HepG2 (cell line): ENCODE measurements at regions not wholly inside any gene's neighbourhood (a gene's known extent, or its start where the extent isn't known, plus 50 kb on each side); places are given as distances from the start of the nearest gene placed in this dataset.

Experiments
- ATAC-seq: fragments of 200-7000 bp; cut with Tn5 transposase; 3 replicates; pipeline ENCODE4 v1.9.1; 2020; ENCODE audit warnings: mild to moderate bottlenecking, moderate library complexity
- BruUV-seq: library from RNA; stranded (reverse); fragments of 400-500 nt; replicated peaks from 2 replicates; lab custom pipeline; 2021; lab: Mats Ljungman, UMichigan
- CTCF ChIA-PET: fragments of 300-600 bp; formaldehyde crosslinking; extraction: SDS; loops from one replicate; lab custom pipeline; 2021; ENCODE audit warnings: low total read pairs, inconsistent platforms, low intra/inter-chr PET ratio; lab: Yijun Ruan, JAX
- POLR2A ChIA-PET: fragments of 350-600 bp; sonication (Branson Sonifier 250); formaldehyde crosslinking; loops from one replicate; lab custom pipeline; 2020; ENCODE audit warnings: antibody characterized with exemption, inconsistent platforms; lab: Yijun Ruan, JAX
- DNase-seq: peaks from one replicate; pipeline ENCODE4 v3.0.0-alpha.2; 2015; ENCODE audit warnings: low spot score
- FAIRE-seq: peaks from 3 replicates; lab custom pipeline; 2011; peaks lifted over from hg19 to GRCh38; lab: Jason Lieb, UNC
- H2AFZ ChIP-seq: one replicate; pipeline ENCODE4 v1.6.1; 2011; ENCODE audit warnings: low read length, inconsistent platforms
- H3K27ac ChIP-seq: fragments of 300-600 bp; 3 replicates; pipeline ENCODE4 v1.8.0; 2011; ENCODE audit warnings: mixed run types, mild to moderate bottlenecking, mixed read lengths, low read length, inconsistent platforms; ENCODE audit not compliant: insufficient read depth; ENCODE audit errors: extremely low read length
- H3K27me3 ChIP-seq, 2 experiments: fragments of 200-600 bp in 1 of 2; 2 replicates in 1 of 2; 3 replicates in 1 of 2; pipeline versions ENCODE4 v1.6.0 to v1.8.0; 2011; ENCODE audit warnings: low read length in 2 of 2, mild to moderate bottlenecking in 2 of 2, moderate library complexity in 2 of 2, inconsistent platforms in 1 of 2; ENCODE audit not compliant: insufficient read depth in 2 of 2, control insufficient read depth in 1 of 2
- H3K36me3 ChIP-seq, 2 experiments: fragments of 200-600 bp in 1 of 2; replicated peaks in 1 of 2; 2 replicates in 1 of 2; 3 replicates in 1 of 2; pipeline versions ENCODE4 v1.5.1 to v1.8.0; 2011; ENCODE audit warnings: low read length in 2 of 2, inconsistent platforms in 1 of 2; ENCODE audit not compliant: insufficient read depth in 2 of 2, control insufficient read depth in 1 of 2
- H3K4me1 ChIP-seq: 2 replicates; pipeline ENCODE4 v1.5.1; 2012; ENCODE audit warnings: low read length, inconsistent platforms; ENCODE audit not compliant: insufficient read depth
- H3K4me2 ChIP-seq: 2 replicates; pipeline ENCODE4 v1.6.0; 2011; ENCODE audit warnings: low read depth, low read length, inconsistent platforms
- H3K4me3 ChIP-seq, 3 experiments: fragments of 200-600 bp in 1 of 3; sonication (generic), shearing (Covaris generic) in 1 of 3; replicated peaks in 1 of 3; 2 replicates each; pipeline ENCODE4 v1.5.1; 2011 to 2016; ENCODE audit warnings: low read length in 3 of 3, inconsistent platforms in 2 of 3, low read depth in 2 of 3, mild to moderate bottlenecking in 2 of 3, control low read depth in 1 of 3, mixed read lengths in 1 of 3; ENCODE audit not compliant: insufficient read depth in 1 of 3
- H3K79me2 ChIP-seq: one replicate; pipeline ENCODE4 v1.6.1; 2011; ENCODE audit warnings: low read length, inconsistent platforms; ENCODE audit not compliant: insufficient read depth
- H3K9ac ChIP-seq: 2 replicates; pipeline ENCODE4 v1.6.0; 2011; ENCODE audit warnings: mild to moderate bottlenecking, low read depth, low read length, inconsistent platforms; ENCODE audit not compliant: insufficient read depth
- H3K9me3 ChIP-seq: 2 replicates; pipeline ENCODE4 v1.5.1; 2012; ENCODE audit warnings: mild to moderate bottlenecking, low read length
- H4K20me1 ChIP-seq: 2 replicates; pipeline ENCODE4 v1.6.0; 2011; ENCODE audit warnings: inconsistent platforms, mild to moderate bottlenecking, low read length, moderate library complexity; ENCODE audit not compliant: insufficient read depth
- ETV5 ChIP-seq: IDR thresholded peaks from 2 replicates; pipeline ENCODE4 v1.6.1; 2018; ENCODE audit warnings: missing biosample characterization, missing genetic modification reagents, inconsistent platforms, borderline replicate concordance
- MZF1 ChIP-seq: sonication (generic); formaldehyde crosslinking; IDR thresholded peaks from 2 replicates; pipeline ENCODE4 v1.8.1; 2023; ENCODE audit warnings: mild to moderate bottlenecking, missing genetic modification reagents, borderline replicate concordance
- NCOA5 ChIP-seq: sonication (generic); formaldehyde crosslinking; IDR thresholded peaks from 2 replicates; pipeline ENCODE4 v1.4.0; 2020; ENCODE audit warnings: missing genetic modification reagents
- NFE2 ChIP-seq: sonication (generic); formaldehyde crosslinking; IDR thresholded peaks from 2 replicates; pipeline ENCODE4 v1.4.0; 2020; ENCODE audit warnings: missing genetic modification reagents
- NR2F6 ChIP-seq, 2 experiments: IDR thresholded peaks; 2 replicates each; pipeline ENCODE4 v1.6.1; 2016; ENCODE audit warnings: antibody characterized with exemption in 1 of 2, mild to moderate bottlenecking in 1 of 2
- PHB2 ChIP-seq: fragments of 450-650 bp; IDR thresholded peaks from 2 replicates; pipeline ENCODE4 v1.6.1; 2018; ENCODE audit not compliant: partially characterized antibody
- SP140L ChIP-seq: sonication (generic); formaldehyde crosslinking; IDR thresholded peaks from 2 replicates; pipeline ENCODE4 v1.4.0; 2020; ENCODE audit warnings: missing genetic modification reagents, borderline replicate concordance
- ZC3H13 ChIP-seq: sonication (generic); formaldehyde crosslinking; IDR thresholded peaks from 2 replicates; pipeline ENCODE4 v1.8.1; 2023; ENCODE audit warnings: mild to moderate bottlenecking, missing genetic modification reagents, moderate library complexity
- ZNF101 ChIP-seq: sonication (generic); formaldehyde crosslinking; IDR thresholded peaks from 2 replicates; pipeline ENCODE4 v1.4.0; 2020; ENCODE audit warnings: mild to moderate bottlenecking, low read depth, missing genetic modification reagents, borderline replicate concordance
- ZNF230 ChIP-seq: sonication (generic); formaldehyde crosslinking; IDR thresholded peaks from 2 replicates; pipeline ENCODE4 v1.4.0; 2020; ENCODE audit warnings: mild to moderate bottlenecking, missing genetic modification reagents
- ZNF260 ChIP-seq: sonication (generic); formaldehyde crosslinking; IDR thresholded peaks from 2 replicates; pipeline ENCODE4 v1.4.0; 2020; ENCODE audit warnings: missing genetic modification reagents, low read depth, mild to moderate bottlenecking, borderline replicate concordance
- ZNF292 ChIP-seq: sonication (generic); formaldehyde crosslinking; IDR thresholded peaks from 2 replicates; pipeline ENCODE4 v1.8.1; 2022; ENCODE audit warnings: mild to moderate bottlenecking, low read depth, missing genetic modification reagents, borderline replicate concordance
- ZNF33A ChIP-seq: sonication (generic); formaldehyde crosslinking; IDR thresholded peaks from 2 replicates; pipeline ENCODE4 v1.5.1; 2020; ENCODE audit warnings: missing genetic modification reagents, mild to moderate bottlenecking, moderate library complexity, borderline replicate concordance
- ZNF382 ChIP-seq: sonication (generic); formaldehyde crosslinking; IDR thresholded peaks from 2 replicates; pipeline ENCODE4 v1.5.0; 2020; ENCODE audit warnings: missing genetic modification reagents, mild to moderate bottlenecking, borderline replicate concordance
- ZNF563 ChIP-seq: sonication (generic); formaldehyde crosslinking; IDR thresholded peaks from 2 replicates; pipeline ENCODE4 v1.8.0; 2022; ENCODE audit warnings: mild to moderate bottlenecking, moderate library complexity, missing genetic modification reagents
- ZNF615 ChIP-seq: sonication (generic); formaldehyde crosslinking; IDR thresholded peaks from 2 replicates; pipeline ENCODE4 v1.5.0; 2020; ENCODE audit warnings: mild to moderate bottlenecking, missing genetic modification reagents, borderline replicate concordance
- ZNF674 ChIP-seq: sonication (generic); formaldehyde crosslinking; IDR thresholded peaks from 2 replicates; pipeline ENCODE4 v1.5.0; 2020; ENCODE audit warnings: low read depth, mild to moderate bottlenecking, missing genetic modification reagents
- WGBS: methylation state at CpG from one replicate; pipeline ENCODE4 v1.1.6; 2017; ENCODE audit warnings: low lambda C conversion rate; 5-methylcytosine and 5-hydroxymethylcytosine counted together
- in situ Hi-C: cut with HindIII; loops from 2 replicates; pipeline ENCODE4 v1.10.0; 2017; ENCODE audit warnings: low pct_unique_long_range_greater_than_20kb; ENCODE audit not compliant: extremely low pct_ligation_motif_present
- intact Hi-C: fragments of 100-400 bp; cut with micrococcal nuclease; formaldehyde crosslinking; loops from one replicate; pipeline ENCODE4 v1.10.0; 2022; ENCODE audit not compliant: unreplicated experiment
- TF ChIP-seq, protein P1 (sequence below): sonication (generic); formaldehyde crosslinking; IDR thresholded peaks from 2 replicates; pipeline ENCODE4 v1.8.1; 2023; ENCODE audit warnings: missing genetic modification reagents, mild to moderate bottlenecking, borderline replicate concordance
- TF ChIP-seq, protein P2 (sequence below): IDR thresholded peaks from 2 replicates; pipeline ENCODE4 v1.6.1; 2012; ENCODE audit warnings: inconsistent platforms
- TF ChIP-seq, protein P3 (sequence below): sonication (generic); formaldehyde crosslinking; IDR thresholded peaks from 2 replicates; pipeline ENCODE4 v1.5.1; 2020; ENCODE audit warnings: missing genetic modification reagents, mild to moderate bottlenecking, borderline replicate concordance

DNA sequence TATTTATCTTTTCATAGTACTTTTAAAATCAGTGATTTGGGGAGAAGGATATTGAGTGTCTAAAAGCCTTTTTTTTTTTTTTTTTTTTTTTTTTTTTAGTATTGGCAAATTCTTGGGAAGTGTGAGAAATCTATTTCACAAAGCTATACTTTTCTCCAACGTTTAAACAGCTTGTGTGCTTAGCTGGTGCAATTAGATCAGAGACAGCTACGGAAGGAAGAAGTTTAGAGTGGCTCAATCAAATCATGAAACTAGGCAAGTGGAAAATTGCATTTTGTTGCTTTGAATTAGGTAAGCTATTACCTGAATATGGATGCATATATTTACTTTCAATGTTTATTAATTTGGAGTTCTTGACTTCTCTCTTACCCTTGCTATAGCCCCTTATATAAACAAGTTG, 1001.9 kb downstream of the PDHA2 start:
- POLR2A ChIA-PET = no interaction called here
- Histone ChIP-seq H3K27ac (no peak overlapping the region), H3K27me3 (no peaks in the 10 kb centered on the region), H3K9me3 (peaks cover 13% of the 10 kb centered on the region), H2AFZ (no peak overlapping the region), H4K20me1 (no peaks in the 10 kb centered on the region), H3K4me1 (no peaks in the 10 kb centered on the region), H3K4me3 (no peak overlapping the region), H3K36me3 (no peaks in the 10 kb centered on the region), H3K9ac (no peak overlapping the region), H3K79me2 (no peaks in the 10 kb centered on the region), H3K4me2 (no peak overlapping the region)
- DNase-seq = no peak
- no peak for FAIRE-seq
- BruUV-seq = no TSS peak
- in situ Hi-C loops (no loop called here), intact Hi-C loops (no loop called here)
- ATAC-seq = no peak
- TF ChIP-seq ZNF674 (CRISPR knock-in tag) (no peak), ZNF615 (CRISPR knock-in tag) (no peak), ZNF260 (CRISPR knock-in tag) (no peak), NR2F6 (IDR thresholded peaks at IDR 0.05) (no peak), NR2F6 (CRISPR knock-in tag; IDR thresholded peaks at IDR 0.05) (no peak), MZF1 (no peak), SP140L (CRISPR knock-in tag) (no peak), PHB2 (no peak), ZNF292 (CRISPR knock-in tag) (no peak), ZC3H13 (no peak), ZNF563 (CRISPR knock-in tag) (no peak), NFE2 (CRISPR knock-in tag) (no peak), ETV5 (no peak), NCOA5 (CRISPR knock-in tag) (no peak), ZNF33A (CRISPR knock-in tag) (no peak), ZNF101 (CRISPR knock-in tag) (no peak), ZNF382 (CRISPR knock-in tag) (no peak), ZNF230 (no peak)
- TF ChIP-seq, protein P1, sequence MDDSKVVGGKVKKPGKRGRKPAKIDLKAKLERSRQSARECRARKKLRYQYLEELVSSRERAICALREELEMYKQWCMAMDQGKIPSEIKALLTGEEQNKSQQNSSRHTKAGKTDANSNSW = no peak
- TF ChIP-seq, protein P2, sequence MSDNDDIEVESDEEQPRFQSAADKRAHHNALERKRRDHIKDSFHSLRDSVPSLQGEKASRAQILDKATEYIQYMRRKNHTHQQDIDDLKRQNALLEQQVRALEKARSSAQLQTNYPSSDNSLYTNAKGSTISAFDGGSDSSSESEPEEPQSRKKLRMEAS = no peak
- TF ChIP-seq, protein P3, sequence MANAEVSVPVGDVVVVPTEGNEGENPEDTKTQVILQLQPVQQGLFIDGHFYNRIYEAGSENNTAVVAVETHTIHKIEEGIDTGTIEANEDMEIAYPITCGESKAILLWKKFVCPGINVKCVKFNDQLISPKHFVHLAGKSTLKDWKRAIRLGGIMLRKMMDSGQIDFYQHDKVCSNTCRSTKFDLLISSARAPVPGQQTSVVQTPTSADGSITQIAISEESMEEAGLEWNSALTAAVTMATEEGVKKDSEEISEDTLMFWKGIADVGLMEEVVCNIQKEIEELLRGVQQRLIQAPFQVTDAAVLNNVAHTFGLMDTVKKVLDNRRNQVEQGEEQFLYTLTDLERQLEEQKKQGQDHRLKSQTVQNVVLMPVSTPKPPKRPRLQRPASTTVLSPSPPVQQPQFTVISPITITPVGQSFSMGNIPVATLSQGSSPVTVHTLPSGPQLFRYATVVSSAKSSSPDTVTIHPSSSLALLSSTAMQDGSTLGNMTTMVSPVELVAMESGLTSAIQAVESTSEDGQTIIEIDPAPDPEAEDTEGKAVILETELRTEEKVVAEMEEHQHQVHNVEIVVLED = no peak
- CTCF ChIA-PET = no interaction called here
- WGBS = 0% methylated on average over 2 of the region's 2 CpGs
